AG10803 (cell line): ENCODE measurements at regions not wholly inside any gene's neighbourhood (a gene's known extent, or its start where the extent isn't known, plus 50 kb on each side); places are given as distances from the start of the nearest gene placed in this dataset.
"Not testable (repeated sequence)": the region's sequence is repeated elsewhere in the genome, so short reads cannot be mapped to it uniquely, and the experiment has no call there.

Experiments used
- DNase-seq: peaks from one replicate; pipeline ENCODE4 v3.0.0; 2010; ENCODE audit warnings: low read depth
- H3K4me3 ChIP-seq: 2 replicates; pipeline ENCODE4 v1.5.1; 2011; ENCODE audit warnings: mild to moderate bottlenecking, low read length, control low read depth
- TF ChIP-seq, protein P1 (sequence below): conservative IDR thresholded peaks from 2 replicates; pipeline ENCODE4 v1.5.1; 2011; ENCODE audit warnings: mild to moderate bottlenecking, low read length, control low read depth, inconsistent platforms

DNA sequence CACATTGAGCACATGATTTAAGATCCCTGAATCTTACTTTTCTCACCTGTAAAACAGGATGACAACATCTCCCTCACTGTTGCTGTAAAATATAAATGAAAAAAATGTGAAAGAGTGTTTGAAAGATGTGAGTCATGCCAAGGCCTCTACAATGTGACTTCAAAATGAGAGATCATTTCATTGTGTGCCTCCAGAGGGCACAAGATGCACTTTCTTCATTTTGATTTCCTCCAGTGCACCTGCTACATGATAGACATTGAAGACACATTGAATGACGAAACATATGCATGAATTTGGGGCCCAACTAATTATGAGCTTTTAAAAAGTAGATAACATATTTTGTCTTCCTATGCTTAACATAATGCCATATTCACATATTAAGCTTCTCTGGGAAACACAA lies 170.3 kb downstream of the MOBP start:
- H3K4me3 ChIP-seq: no peak overlapping the region
- DNase-seq: peak; percentile 30
- TF ChIP-seq, protein P1, sequence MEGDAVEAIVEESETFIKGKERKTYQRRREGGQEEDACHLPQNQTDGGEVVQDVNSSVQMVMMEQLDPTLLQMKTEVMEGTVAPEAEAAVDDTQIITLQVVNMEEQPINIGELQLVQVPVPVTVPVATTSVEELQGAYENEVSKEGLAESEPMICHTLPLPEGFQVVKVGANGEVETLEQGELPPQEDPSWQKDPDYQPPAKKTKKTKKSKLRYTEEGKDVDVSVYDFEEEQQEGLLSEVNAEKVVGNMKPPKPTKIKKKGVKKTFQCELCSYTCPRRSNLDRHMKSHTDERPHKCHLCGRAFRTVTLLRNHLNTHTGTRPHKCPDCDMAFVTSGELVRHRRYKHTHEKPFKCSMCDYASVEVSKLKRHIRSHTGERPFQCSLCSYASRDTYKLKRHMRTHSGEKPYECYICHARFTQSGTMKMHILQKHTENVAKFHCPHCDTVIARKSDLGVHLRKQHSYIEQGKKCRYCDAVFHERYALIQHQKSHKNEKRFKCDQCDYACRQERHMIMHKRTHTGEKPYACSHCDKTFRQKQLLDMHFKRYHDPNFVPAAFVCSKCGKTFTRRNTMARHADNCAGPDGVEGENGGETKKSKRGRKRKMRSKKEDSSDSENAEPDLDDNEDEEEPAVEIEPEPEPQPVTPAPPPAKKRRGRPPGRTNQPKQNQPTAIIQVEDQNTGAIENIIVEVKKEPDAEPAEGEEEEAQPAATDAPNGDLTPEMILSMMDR: peak; percentile 39

DNA sequence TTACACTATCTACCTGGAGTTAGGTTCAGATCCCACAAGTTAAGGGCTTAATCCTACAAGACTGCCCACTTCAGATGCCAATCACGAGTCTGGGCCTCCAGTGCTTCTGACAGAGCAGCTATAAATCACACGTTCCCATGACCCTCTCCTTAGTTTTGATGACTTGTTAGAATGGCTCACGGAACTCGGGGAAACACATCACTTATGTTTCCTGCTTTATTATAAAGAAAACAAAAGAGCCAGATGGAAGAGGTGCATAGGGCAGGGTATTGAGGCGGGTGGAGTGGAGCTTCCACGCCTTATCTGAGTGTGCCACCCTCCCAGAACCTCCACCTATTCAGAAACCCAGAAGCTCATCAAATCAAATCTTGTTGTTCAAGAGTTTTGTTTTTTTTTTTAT lies 170.8 kb downstream of the MOBP start:
- H3K4me3 ChIP-seq: no peak overlapping the region
- TF ChIP-seq, protein P1: no peak
- DNase-seq: no peak

- DNase-seq: peak; percentile 90
- TF ChIP-seq, protein P1: no peak
- H3K4me3 ChIP-seq: no peak overlapping the region
Measured at GRCh38 chr3:39639344-39640236, 169.8 kb upstream of the MYRIP start.

DNA sequence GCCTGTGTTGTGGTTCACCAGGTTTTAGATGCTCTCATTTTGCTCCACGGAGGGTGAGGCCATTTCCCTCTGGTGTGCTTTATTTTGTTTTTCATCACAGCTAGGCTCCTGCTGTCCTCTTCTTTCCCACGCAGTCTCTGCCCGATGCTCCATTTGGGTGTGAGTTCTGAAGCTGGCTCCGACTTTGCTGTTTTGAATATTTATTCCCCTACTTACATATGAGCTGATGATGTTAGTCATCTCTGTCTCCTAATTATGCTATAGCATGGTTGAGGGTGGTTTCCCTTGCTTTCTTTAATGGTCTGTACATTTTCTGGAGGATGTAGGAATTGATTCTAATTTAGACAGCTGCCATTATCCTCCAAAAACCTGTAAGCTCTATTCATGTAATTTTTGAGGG lies 168.1 kb upstream of the MYRIP start:
- no peak overlapping the region for H3K4me3 ChIP-seq
- DNase-seq: no peak
- TF ChIP-seq, protein P1: no peak

- TF ChIP-seq, protein P1: no peak
- H3K4me3 ChIP-seq: no peak overlapping the region
- DNase-seq: peak; percentile 92
Measured at GRCh38 chr3:39644176-39644575, 165.2 kb upstream of the MYRIP start.

DNA sequence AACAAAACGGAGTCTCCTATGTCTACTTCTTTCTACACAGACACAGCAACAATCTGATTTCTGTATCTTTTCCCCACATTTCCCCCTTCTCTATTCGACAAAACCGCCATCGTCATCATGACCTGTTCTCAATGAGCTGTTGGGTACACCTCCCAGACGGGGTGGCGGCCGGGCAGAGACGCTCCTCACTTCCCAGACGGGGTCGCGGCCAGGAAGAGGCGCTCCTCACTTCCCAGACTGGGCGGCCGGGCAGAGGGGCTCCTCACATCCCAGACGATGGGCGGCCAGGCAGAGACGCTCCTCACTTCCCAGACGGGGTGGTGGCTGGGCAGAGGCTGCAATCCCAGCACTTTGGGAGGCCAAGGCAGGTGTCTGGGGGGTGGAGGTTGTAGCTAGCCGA lies 158.2 kb upstream of the MYRIP start:
- DNase-seq, H3K4me3 ChIP-seq: not testable (repeated sequence)

DNA sequence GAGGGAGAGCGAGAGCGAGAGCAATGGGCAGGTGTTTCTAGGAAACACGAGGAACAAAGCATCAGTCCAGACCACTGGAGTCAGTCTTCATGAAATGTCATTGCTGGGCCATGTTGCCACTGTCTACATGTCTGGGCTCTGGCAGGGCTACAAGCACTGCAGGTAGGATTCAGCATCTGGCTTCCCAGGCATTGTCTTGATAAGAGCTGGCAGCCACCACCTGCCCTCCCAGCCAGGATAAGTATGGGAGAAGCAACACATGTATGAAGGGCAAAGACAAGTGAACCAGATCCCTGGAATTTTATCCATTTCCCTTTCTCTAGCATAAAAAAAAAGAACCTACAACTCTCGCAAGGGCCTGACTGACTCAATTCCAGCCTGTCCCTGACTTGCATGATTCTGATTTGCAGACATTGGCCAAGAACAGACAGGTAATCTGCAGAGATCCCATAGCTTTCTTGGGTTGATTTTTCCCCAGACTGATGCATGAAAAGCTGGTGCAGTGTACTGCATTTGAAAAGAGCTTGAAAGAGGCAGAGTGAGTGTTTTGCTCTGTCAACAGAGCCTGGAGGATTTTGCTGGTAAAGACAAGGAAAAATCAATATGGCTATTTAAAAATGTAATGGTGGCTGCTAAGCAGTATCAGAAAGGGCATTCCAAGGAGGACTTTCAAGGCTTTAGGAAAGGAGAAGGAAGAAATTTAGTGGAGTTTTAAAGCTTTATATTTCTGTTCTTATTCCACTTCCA lies 157.2 kb upstream of the MYRIP start:
- DNase-seq: no peak
- TF ChIP-seq, protein P1: no peak
- no peak overlapping the region for H3K4me3 ChIP-seq

GRCh38 chr3:39655718-39656117 lies 153.7 kb upstream of the MYRIP start:
- DNase-seq, H3K4me3 ChIP-seq: not testable (repeated sequence)
